ENCODE measurements at regions not wholly inside any gene's neighbourhood (a gene's known extent, or its start where the extent isn't known, plus 50 kb on each side); places are given as distances from the start of the nearest gene placed in this dataset.

DNA sequence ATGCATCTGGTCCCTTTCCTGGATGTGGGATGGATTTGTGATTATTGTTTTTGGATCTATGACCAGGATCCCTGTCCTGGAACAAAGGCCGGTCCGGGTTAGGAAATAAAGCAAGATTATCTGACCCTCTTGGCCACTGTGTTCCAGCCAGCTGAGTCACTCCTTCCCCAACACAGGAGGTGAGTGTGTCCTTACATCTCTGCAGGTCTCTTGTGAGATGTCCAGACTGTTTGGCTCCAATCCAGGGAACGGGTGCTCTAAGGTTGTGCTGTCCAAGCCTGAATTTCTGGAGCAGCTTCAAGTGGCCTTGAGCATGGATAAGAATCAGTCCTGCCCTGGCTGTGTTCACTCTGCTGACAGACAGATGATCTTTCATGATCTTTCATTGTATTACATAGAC is 136.5 kb upstream of the CCL2 start:
- TF ChIP-seq, protein P1, sequence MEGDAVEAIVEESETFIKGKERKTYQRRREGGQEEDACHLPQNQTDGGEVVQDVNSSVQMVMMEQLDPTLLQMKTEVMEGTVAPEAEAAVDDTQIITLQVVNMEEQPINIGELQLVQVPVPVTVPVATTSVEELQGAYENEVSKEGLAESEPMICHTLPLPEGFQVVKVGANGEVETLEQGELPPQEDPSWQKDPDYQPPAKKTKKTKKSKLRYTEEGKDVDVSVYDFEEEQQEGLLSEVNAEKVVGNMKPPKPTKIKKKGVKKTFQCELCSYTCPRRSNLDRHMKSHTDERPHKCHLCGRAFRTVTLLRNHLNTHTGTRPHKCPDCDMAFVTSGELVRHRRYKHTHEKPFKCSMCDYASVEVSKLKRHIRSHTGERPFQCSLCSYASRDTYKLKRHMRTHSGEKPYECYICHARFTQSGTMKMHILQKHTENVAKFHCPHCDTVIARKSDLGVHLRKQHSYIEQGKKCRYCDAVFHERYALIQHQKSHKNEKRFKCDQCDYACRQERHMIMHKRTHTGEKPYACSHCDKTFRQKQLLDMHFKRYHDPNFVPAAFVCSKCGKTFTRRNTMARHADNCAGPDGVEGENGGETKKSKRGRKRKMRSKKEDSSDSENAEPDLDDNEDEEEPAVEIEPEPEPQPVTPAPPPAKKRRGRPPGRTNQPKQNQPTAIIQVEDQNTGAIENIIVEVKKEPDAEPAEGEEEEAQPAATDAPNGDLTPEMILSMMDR (conservative IDR thresholded peaks at IDR 0.05; ENCODE audit: low read depth, low read length) = no peak
- TF ChIP-seq BHLHE40 (IDR thresholded peaks at IDR 0.05; ENCODE audit: low read depth, low read length) (no peak), POLR2A (IDR thresholded peaks at IDR 0.05; ENCODE audit: low read depth, low read length) (no peak), NFE2L2 (IDR thresholded peaks at IDR 0.05; ENCODE audit: low read depth, low read length) (no peak), CEBPB (IDR thresholded peaks at IDR 0.05; ENCODE audit: low read depth, low read length) (no peak), RCOR1 (IDR thresholded peaks at IDR 0.05; ENCODE audit: insufficient replicate concordance, low read length) (no peak), RAD21 (IDR thresholded peaks at IDR 0.05; ENCODE audit: low read length) (no peak), RFX5 (IDR thresholded peaks at IDR 0.05; ENCODE audit: low read depth, low read length) (no peak), MAZ (IDR thresholded peaks at IDR 0.05; ENCODE audit: borderline replicate concordance, low read depth, low read length) (no peak), SMC3 (IDR thresholded peaks at IDR 0.05; ENCODE audit: low read depth, low read length) (no peak), FOS (IDR thresholded peaks at IDR 0.05; ENCODE audit: low read depth, low read length) (no peak), MXI1 (IDR thresholded peaks at IDR 0.05; ENCODE audit: borderline replicate concordance, low read depth, low read length) (no peak), MAFK (IDR thresholded peaks at IDR 0.05; ENCODE audit: low read depth, low read length) (no peak), CHD1 (IDR thresholded peaks at IDR 0.05; ENCODE audit: low read depth, low read length) (no peak)
- TF ChIP-seq, protein P2, sequence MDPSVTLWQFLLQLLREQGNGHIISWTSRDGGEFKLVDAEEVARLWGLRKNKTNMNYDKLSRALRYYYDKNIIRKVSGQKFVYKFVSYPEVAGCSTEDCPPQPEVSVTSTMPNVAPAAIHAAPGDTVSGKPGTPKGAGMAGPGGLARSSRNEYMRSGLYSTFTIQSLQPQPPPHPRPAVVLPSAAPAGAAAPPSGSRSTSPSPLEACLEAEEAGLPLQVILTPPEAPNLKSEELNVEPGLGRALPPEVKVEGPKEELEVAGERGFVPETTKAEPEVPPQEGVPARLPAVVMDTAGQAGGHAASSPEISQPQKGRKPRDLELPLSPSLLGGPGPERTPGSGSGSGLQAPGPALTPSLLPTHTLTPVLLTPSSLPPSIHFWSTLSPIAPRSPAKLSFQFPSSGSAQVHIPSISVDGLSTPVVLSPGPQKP (IDR thresholded peaks at IDR 0.05; ENCODE audit: borderline replicate concordance, low read depth, low read length) = no peak
- TF ChIP-seq, protein P3, sequence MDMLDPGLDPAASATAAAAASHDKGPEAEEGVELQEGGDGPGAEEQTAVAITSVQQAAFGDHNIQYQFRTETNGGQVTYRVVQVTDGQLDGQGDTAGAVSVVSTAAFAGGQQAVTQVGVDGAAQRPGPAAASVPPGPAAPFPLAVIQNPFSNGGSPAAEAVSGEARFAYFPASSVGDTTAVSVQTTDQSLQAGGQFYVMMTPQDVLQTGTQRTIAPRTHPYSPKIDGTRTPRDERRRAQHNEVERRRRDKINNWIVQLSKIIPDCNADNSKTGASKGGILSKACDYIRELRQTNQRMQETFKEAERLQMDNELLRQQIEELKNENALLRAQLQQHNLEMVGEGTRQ (IDR thresholded peaks at IDR 0.05; ENCODE audit: low read depth, low read length) = no peak
- H3K56ac ChIP-seq (ENCODE audit: extremely low read depth, insufficient read depth, low read length) = no peak overlapping the region
- no peak overlapping the region for H3K4me3 ChIP-seq (ENCODE audit: insufficient read depth, low read depth, low read length)
- no peak overlapping the region for H3K14ac ChIP-seq (replicated peaks; ENCODE audit: low read depth, low read length)
- no peak overlapping the region for H3K4me2 ChIP-seq (ENCODE audit: low read depth, low read length)
- no peaks in the 10 kb centered on the region for H3K9me1 ChIP-seq (ENCODE audit: insufficient read depth, low read length)
- H3K27ac ChIP-seq (ENCODE audit: insufficient read depth, low read length) = no peak overlapping the region
- CTCF ChIA-PET = no interaction called here
- H4K8ac ChIP-seq (ENCODE audit: low read depth in 2 of 2, low read length in 2 of 2) = no peak overlapping the region
- no peak overlapping the region for H4K91ac ChIP-seq (ENCODE audit: insufficient read depth, low read depth, low read length)
- H3K9ac ChIP-seq (ENCODE audit: low read depth, low read length) = no peak overlapping the region
- POLR2A ChIA-PET (ENCODE audit: unreplicated experiment) = no interaction called here
- no peaks in the 10 kb centered on the region for H3K79me1 ChIP-seq (ENCODE audit: low read depth in 1 of 2, low read length in 2 of 2)
- no peaks in the 10 kb centered on the region for H3K27me3 ChIP-seq (ENCODE audit: control insufficient read depth, insufficient read depth, low read length)
- H2BK20ac ChIP-seq (ENCODE audit: low read depth, low read length) = no peak overlapping the region
- no peaks in the 10 kb centered on the region for H3K36me3 ChIP-seq (ENCODE audit: control insufficient read depth, insufficient read depth, low read length)
- H2AFZ ChIP-seq (replicated peaks; ENCODE audit: low read length, poor library complexity) = no peak overlapping the region
- in situ Hi-C loops (cut with MboI; ENCODE audit: low sequenced_read_pairs) = no loop called here
- no peak overlapping the region for H2BK5ac ChIP-seq (ENCODE audit: low read depth, low read length, poor library complexity, severe bottlenecking)
- H2AK9ac ChIP-seq (replicated peaks; ENCODE audit: low read depth, low read length, poor library complexity) = no peak overlapping the region
- WGBS, 2 experiments (ENCODE audit: extremely low coverage in 2 of 2, insufficient read length in 1 of 2) = 0% methylated on average over 1 of the region's 3 CpGs; no CpG with 5 or more reads in 1 of the 2 experiments
- H3K18ac ChIP-seq (ENCODE audit: low read depth, low read length) = no peak overlapping the region
- ATAC-seq (ENCODE audit: low read depth) (no peak), DNase-seq (no peak)
- intact Hi-C loops (cut with micrococcal nuclease) = no loop called here
- no peaks in the 10 kb centered on the region for H3K9me3 ChIP-seq (ENCODE audit: control insufficient read depth, insufficient read depth, low read length)
- H2BK15ac ChIP-seq (ENCODE audit: low read depth, low read length) = no peak overlapping the region
- H4K5ac ChIP-seq (ENCODE audit: low read depth, low read length) = no peak overlapping the region
- H4K20me1 ChIP-seq (ENCODE audit: insufficient read depth, low read length) = no peaks in the 10 kb centered on the region
- no peaks in the 10 kb centered on the region for H3K4me1 ChIP-seq (ENCODE audit: control insufficient read depth, insufficient read depth, low read length)
- no peak overlapping the region for H3K4ac ChIP-seq (ENCODE audit: low read depth, low read length)
- H3K23ac ChIP-seq (ENCODE audit: low read depth, low read length) = no peak overlapping the region
- no peak overlapping the region for H2AK5ac ChIP-seq (ENCODE audit: low read depth, low read length)
- no TSS peak for BruUV-seq (replicated peaks)
- no peak overlapping the region for H2BK120ac ChIP-seq (ENCODE audit: low read depth, low read length)
- dilution Hi-C loops (cut with HindIII; ENCODE audit: low sequenced_read_pairs, unreplicated experiment) = no loop called here

All from IMR-90 (cell line).